Astrocyte (in vitro differentiated cells and primary cell): ENCODE measurements at regions not wholly inside any gene's neighbourhood (a gene's known extent, or its start where the extent isn't known, plus 50 kb on each side); places are given as distances from the start of the nearest gene placed in this dataset.

Experiments
- EZH2 ChIP-seq: IDR thresholded peaks from 2 replicates; pipeline ENCODE4 v1.6.1; 2012; ENCODE audit warnings: mild to moderate bottlenecking, low read length, inconsistent platforms; ENCODE audit not compliant: insufficient read depth
- TF ChIP-seq, protein P1 (sequence below): IDR thresholded peaks from 2 replicates; pipeline ENCODE4 v1.5.1; 2011; ENCODE audit warnings: low read depth, mild to moderate bottlenecking, inconsistent platforms, low read length, moderate library complexity; ENCODE audit not compliant: insufficient read depth

DNA sequence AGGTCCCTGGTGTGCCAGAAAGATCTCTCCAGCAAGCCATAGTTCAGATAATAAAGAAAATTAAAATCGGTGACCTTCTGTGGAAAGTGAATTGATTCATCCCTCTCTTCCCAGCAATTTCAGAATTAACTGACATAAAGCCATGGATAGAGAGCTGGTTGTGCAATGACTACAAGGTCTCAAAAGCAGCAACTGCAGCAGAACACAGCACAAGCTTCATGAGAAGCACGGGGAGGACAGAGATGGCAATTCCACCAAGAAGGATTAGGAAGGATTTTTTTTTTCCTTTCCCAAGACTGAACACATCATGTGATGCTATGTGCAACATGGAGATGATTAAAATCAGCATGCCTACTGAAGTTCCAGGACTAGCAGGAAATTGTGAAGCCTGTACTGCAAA is 154.9 kb upstream of the PLEKHG7 start:
- TF ChIP-seq, protein P1, sequence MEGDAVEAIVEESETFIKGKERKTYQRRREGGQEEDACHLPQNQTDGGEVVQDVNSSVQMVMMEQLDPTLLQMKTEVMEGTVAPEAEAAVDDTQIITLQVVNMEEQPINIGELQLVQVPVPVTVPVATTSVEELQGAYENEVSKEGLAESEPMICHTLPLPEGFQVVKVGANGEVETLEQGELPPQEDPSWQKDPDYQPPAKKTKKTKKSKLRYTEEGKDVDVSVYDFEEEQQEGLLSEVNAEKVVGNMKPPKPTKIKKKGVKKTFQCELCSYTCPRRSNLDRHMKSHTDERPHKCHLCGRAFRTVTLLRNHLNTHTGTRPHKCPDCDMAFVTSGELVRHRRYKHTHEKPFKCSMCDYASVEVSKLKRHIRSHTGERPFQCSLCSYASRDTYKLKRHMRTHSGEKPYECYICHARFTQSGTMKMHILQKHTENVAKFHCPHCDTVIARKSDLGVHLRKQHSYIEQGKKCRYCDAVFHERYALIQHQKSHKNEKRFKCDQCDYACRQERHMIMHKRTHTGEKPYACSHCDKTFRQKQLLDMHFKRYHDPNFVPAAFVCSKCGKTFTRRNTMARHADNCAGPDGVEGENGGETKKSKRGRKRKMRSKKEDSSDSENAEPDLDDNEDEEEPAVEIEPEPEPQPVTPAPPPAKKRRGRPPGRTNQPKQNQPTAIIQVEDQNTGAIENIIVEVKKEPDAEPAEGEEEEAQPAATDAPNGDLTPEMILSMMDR = no peak
- no peak for TF ChIP-seq EZH2
